PC-9 (cell line): ENCODE measurements at regions not wholly inside any gene's neighbourhood (a gene's known extent, or its start where the extent isn't known, plus 50 kb on each side); places are given as distances from the start of the nearest gene placed in this dataset.

Experiments used
- BruUV-seq: library from RNA; stranded (reverse); fragments of 400-500 nt; replicated peaks from 2 replicates; lab custom pipeline; 2021; lab: Mats Ljungman, UMichigan
- CTCF ChIA-PET: fragments of 300-600 bp; sonication (Branson Sonifier 250); formaldehyde crosslinking; loops from one replicate; lab custom pipeline; 2022; ENCODE audit warnings: antibody characterized with exemption; lab: Charles Lee
- POLR2A ChIA-PET: fragments of 300-600 bp; sonication (Branson Sonifier 250); formaldehyde crosslinking; loops from one replicate; lab custom pipeline; 2022; ENCODE audit warnings: antibody characterized with exemption; ENCODE audit not compliant: unreplicated experiment; lab: Charles Lee
- DNase-seq, 2 experiments: peaks; one replicate each; pipeline versions ENCODE4 v3.0.0 to v3.0.0-alpha.2; 2015 to 2022; ENCODE audit warnings: mixed read lengths in 1 of 2
- H2AFZ ChIP-seq: fragments of 200-600 bp; sonication (generic); 2 replicates; pipeline ENCODE4 v1.8.1; 2017; ENCODE audit warnings: antibody characterized with exemption
- H3F3A ChIP-seq: fragments of 200-600 bp; sonication (generic); 2 replicates; pipeline ENCODE4 v1.8.1; 2017; ENCODE audit warnings: antibody characterized with exemption, mild to moderate bottlenecking, low read depth; ENCODE audit not compliant: insufficient read depth
- H3K27ac ChIP-seq: fragments of 200-600 bp; sonication (generic); 2 replicates; pipeline ENCODE4 v1.6.1; 2016; ENCODE audit warnings: mixed run types
- H3K27me3 ChIP-seq: fragments of 200-600 bp; sonication (generic); 2 replicates; pipeline ENCODE4 v1.6.1; 2016; ENCODE audit warnings: low read depth, mixed run types; ENCODE audit not compliant: insufficient read depth
- H3K36me3 ChIP-seq: fragments of 200-600 bp; sonication (generic); 2 replicates; pipeline ENCODE4 v1.6.1; 2016; ENCODE audit warnings: low read depth, mixed run types
- H3K4me1 ChIP-seq: fragments of 200-600 bp; sonication (generic); replicated peaks from 2 replicates; pipeline ENCODE4 v1.6.1; 2016; ENCODE audit warnings: mixed run types; ENCODE audit not compliant: insufficient read depth
- H3K4me2 ChIP-seq: fragments of 200-600 bp; sonication (generic); 2 replicates; pipeline ENCODE4 v1.6.1; 2017; ENCODE audit warnings: mixed run types
- H3K4me3 ChIP-seq: fragments of 200-600 bp; sonication (generic); 2 replicates; pipeline ENCODE4 v1.6.1; 2016; ENCODE audit warnings: mixed run types
- H3K79me2 ChIP-seq: fragments of 200-600 bp; sonication (generic); 2 replicates; pipeline ENCODE4 v1.6.1; 2017; ENCODE audit warnings: low read depth, mixed run types
- H3K9me2 ChIP-seq: fragments of 200-600 bp; sonication (generic); 2 replicates; pipeline ENCODE4 v1.8.1; 2017; ENCODE audit warnings: mild to moderate bottlenecking; ENCODE audit not compliant: insufficient read depth
- H3K9me3 ChIP-seq: fragments of 200-600 bp; sonication (generic); 2 replicates; pipeline ENCODE4 v1.8.1; 2016; ENCODE audit warnings: low read depth; ENCODE audit not compliant: insufficient read depth
- H4K20me1 ChIP-seq: fragments of 200-600 bp; sonication (generic); 2 replicates; pipeline ENCODE4 v1.8.1; 2017; ENCODE audit not compliant: insufficient read depth
- EZH2 ChIP-seq: fragments of 200-600 bp; sonication (generic); IDR thresholded peaks from 2 replicates; pipeline ENCODE4 v1.8.0; 2017; ENCODE audit warnings: antibody characterized with exemption, low read depth
- intact Hi-C: fragments of 100-400 bp; cut with micrococcal nuclease; formaldehyde crosslinking; loops from one replicate; pipeline ENCODE4 v1.10.0; 2022; ENCODE audit not compliant: unreplicated experiment
- TF ChIP-seq, protein P1 (sequence below): fragments of 200-600 bp; sonication (generic); conservative IDR thresholded peaks from 2 replicates; pipeline ENCODE4 v1.6.1; 2017; ENCODE audit warnings: mixed run types, antibody characterized with exemption, mild to moderate bottlenecking, moderate library complexity

DNA sequence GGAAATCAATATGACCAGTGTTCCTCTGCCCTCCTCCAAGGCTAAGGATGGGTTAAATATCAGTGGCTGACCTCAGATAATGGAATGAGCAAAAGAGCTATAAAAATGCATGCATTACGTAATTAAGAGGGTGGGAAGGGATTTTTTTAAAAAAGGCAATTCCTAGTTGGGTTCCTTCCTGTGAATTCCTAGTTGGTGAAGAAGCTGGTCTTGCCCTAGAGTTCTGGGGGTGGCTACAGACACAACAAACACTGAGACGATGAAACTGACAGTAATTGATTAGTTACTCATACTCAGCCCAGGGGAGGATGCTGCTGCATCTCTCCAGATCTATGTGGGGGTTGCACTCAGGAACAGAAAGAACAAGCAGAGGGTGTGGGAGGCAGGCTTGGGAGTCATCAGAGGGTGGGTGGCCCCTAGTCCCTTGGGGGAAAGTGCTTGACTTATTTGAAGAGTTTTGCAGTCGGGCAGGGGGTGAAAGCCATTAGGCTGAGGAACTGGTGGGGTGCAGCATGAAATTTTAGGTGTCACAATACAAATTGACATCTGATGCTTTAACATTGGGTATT lies 662.0 kb upstream of the FRG1 start:
- CTCF ChIA-PET: no interaction called here
- H3K9me3 ChIP-seq: no peaks in the 10 kb centered on the region

DNA sequence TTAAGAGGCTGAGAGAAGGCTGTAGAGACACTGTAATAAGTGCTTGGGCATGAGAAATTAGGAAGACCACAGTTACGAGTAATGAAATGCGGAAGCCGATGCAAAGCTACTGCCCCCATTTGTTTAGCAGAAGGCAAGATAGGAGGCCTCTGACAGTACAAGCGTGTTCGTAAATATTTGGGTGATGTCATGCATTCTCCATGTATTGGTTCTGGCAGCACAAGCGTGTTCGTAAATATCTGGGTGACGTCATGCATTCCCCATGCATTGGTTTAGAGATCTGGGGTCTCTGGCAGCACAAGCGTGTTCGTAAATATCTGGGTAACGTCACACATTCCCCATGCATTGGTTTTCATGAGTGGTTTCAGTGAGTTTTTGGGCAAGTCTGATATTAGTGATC lies 661.5 kb upstream of the FRG1 start:
- POLR2A ChIA-PET: no interaction called here
- Histone ChIP-seq H3K9me2 (no peaks in the 10 kb centered on the region), H3K36me3 (no peaks in the 10 kb centered on the region), H4K20me1 (no peaks in the 10 kb centered on the region), H3F3A (no peaks in the 10 kb centered on the region), H3K27me3 (no peaks in the 10 kb centered on the region; the same call in 1 of the 2 replicates), H2AFZ (no peak overlapping the region), H3K4me3 (no peak overlapping the region), H3K79me2 (no peaks in the 10 kb centered on the region), H3K4me1 (no peaks in the 10 kb centered on the region), H3K9me3 (no peaks in the 10 kb centered on the region), H3K27ac (no peak overlapping the region), H3K4me2 (no peak overlapping the region)
- BruUV-seq: no TSS peak
- no peak for TF ChIP-seq EZH2
- TF ChIP-seq, protein P1, sequence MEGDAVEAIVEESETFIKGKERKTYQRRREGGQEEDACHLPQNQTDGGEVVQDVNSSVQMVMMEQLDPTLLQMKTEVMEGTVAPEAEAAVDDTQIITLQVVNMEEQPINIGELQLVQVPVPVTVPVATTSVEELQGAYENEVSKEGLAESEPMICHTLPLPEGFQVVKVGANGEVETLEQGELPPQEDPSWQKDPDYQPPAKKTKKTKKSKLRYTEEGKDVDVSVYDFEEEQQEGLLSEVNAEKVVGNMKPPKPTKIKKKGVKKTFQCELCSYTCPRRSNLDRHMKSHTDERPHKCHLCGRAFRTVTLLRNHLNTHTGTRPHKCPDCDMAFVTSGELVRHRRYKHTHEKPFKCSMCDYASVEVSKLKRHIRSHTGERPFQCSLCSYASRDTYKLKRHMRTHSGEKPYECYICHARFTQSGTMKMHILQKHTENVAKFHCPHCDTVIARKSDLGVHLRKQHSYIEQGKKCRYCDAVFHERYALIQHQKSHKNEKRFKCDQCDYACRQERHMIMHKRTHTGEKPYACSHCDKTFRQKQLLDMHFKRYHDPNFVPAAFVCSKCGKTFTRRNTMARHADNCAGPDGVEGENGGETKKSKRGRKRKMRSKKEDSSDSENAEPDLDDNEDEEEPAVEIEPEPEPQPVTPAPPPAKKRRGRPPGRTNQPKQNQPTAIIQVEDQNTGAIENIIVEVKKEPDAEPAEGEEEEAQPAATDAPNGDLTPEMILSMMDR: no peak
- intact Hi-C loops: no loop called here
- CTCF ChIA-PET: no interaction called here
- no peak for DNase-seq

More for the DNA sequence above, 662.0 kb upstream of the FRG1 start:
- Histone ChIP-seq H3K9me2 (no peaks in the 10 kb centered on the region), H2AFZ (no peak overlapping the region), H3K27ac (no peak overlapping the region), H3K4me1 (no peaks in the 10 kb centered on the region), H3K4me2 (no peak overlapping the region), H3K4me3 (no peak overlapping the region), H3K27me3 (no peaks in the 10 kb centered on the region; the same call in 1 of the 2 replicates), H3F3A (no peaks in the 10 kb centered on the region), H3K79me2 (no peaks in the 10 kb centered on the region), H4K20me1 (no peaks in the 10 kb centered on the region), H3K36me3 (no peaks in the 10 kb centered on the region)
- no TSS peak for BruUV-seq
- no peak for TF ChIP-seq EZH2
- TF ChIP-seq, protein P1: no peak
- DNase-seq: no peak
- POLR2A ChIA-PET: no interaction called here
- intact Hi-C loops: no loop called here

DNA sequence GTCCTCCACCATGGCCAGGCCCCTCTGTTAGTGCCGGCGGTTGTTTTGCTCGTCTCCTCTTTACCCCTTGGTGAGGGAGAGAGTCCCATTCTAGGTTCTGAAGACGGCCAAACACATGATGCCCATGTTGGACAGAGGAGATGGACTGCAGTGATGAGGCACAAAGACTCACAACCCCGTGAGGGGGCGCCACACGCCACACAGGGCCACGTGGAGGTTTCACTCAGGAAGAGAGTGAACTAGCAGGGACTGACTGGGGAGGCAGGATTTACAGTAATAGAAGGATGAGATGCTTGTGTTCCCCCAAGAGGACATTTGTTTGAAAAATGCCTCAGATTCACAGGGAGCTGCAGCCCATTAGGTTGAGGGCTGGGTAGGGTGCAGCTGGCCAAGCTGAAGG lies 655.3 kb upstream of the FRG1 start:
- Histone ChIP-seq H3K4me1 (no peaks in the 10 kb centered on the region), H3K27ac (no peak overlapping the region), H3K27me3 (no peaks in the 10 kb centered on the region), H3F3A (no peaks in the 10 kb centered on the region), H3K36me3 (no peaks in the 10 kb centered on the region), H3K4me3 (no peak overlapping the region), H3K9me2 (no peaks in the 10 kb centered on the region), H2AFZ (no peak overlapping the region), H3K79me2 (no peaks in the 10 kb centered on the region), H3K9me3 (no peaks in the 10 kb centered on the region), H3K4me2 (no peak overlapping the region), H4K20me1 (no peaks in the 10 kb centered on the region)
- no peak for DNase-seq
- intact Hi-C loops: no loop called here
- ChIA-PET POLR2A (no interaction called here), CTCF (no interaction called here)
- BruUV-seq: no TSS peak
- TF ChIP-seq EZH2: no peak
- TF ChIP-seq, protein P1: no peak
